ENCODE measurements at regions not wholly inside any gene's neighbourhood (a gene's known extent, or its start where the extent isn't known, plus 50 kb on each side); places are given as distances from the start of the nearest gene placed in this dataset.

- intact Hi-C loops (cut with micrococcal nuclease): loop anchor here in 1 of 2 donors (5.0 to 10.0 kb wide), 2 partner anchors 264 to 569 kb away; partner anchors contain the start of genes ARL10 and KIAA1191
- POLR2A ChIA-PET: no interaction called here
- peaks cover 50 to 71% (median 69%) of the 10 kb centered on the region in 5 donors for H3K27me3 Mint-ChIP-seq
Measured at GRCh38 chr5:175795959-175796358, 75.4 kb upstream of the CPLX2 start.

GRCh38 chr5:175796536-175797499, 74.6 kb upstream of the CPLX2 start:
- Histone ChIP-seq H3K4me3 (ENCODE audit: low read length) (no peak overlapping the region), H3K27ac (ENCODE audit: low read depth, low read length) (no peak overlapping the region), H3K36me3 (ENCODE audit: control insufficient read depth in 2 of 3, insufficient read depth in 3 of 3, low read length in 3 of 3) (no peaks in the 10 kb centered on the region), H3K27me3 (ENCODE audit: control insufficient read depth in 2 of 2, insufficient read depth in 2 of 2, low read length in 2 of 2) (peaks cover 7 to 11% of the 10 kb centered on the region in 2 donors), H3K9me3 (ENCODE audit: control insufficient read depth in 2 of 3, low read length in 3 of 3) (peaks cover 0 to 5% (median 0%) of the 10 kb centered on the region in 3 experiments), H3K4me1 (ENCODE audit: control insufficient read depth in 2 of 2, insufficient read depth in 2 of 2, low read length in 2 of 2) (peaks cover 0 to 7% of the 10 kb centered on the region in 2 donors)
- Mint-ChIP-seq H3K27ac (no peak overlapping the region), H3K36me3 (peaks cover 0 to 20% (median 6%) of the 10 kb centered on the region in 5 donors), H3K4me1 (peaks cover 4 to 27% (median 18%) of the 10 kb centered on the region in 7 donors), H3K9me3 (peaks cover 0 to 12% (median 6%) of the 10 kb centered on the region in 11 donors), H3K4me3 (peak overlapping the region in 2 of 10 donors; percentile 29 to 47), H3K27me3 (peaks cover 50 to 74% (median 68%) of the 10 kb centered on the region in 5 donors)
- DNase-seq (peak; percentile 76 to 88 (median 84)), ATAC-seq (peak; percentile 100)
- intact Hi-C loops (cut with micrococcal nuclease): loop anchor here (1.0 to 10.0 kb wide), 3 partner anchors 74 to 568 kb away; partner anchors contain the start of genes CPLX2 (in 2 of the 2), ARL10 (in 1 of the 2) and KIAA1191 (in 1 of the 2)
- ChIA-PET POLR2A (no interaction called here), CTCF (no interaction called here)

More at GRCh38 chr5:175795959-175796358, 75.4 kb upstream of the CPLX2 start:
- Mint-ChIP-seq H3K9me3 (peaks cover 0 to 14% (median 8%) of the 10 kb centered on the region in 11 donors), H3K4me3 (peak overlapping the region in 7 of 10 donors; percentile 1 to 44 (median 34)), H3K36me3 (peaks cover 0 to 15% (median 2%) of the 10 kb centered on the region in 5 donors), H3K27ac (peak overlapping the region in 1 of 9 donors; percentile 33), H3K4me1 (peaks cover 4 to 27% (median 18%) of the 10 kb centered on the region in 7 donors)
- H3K4me3 ChIP-seq (ENCODE audit: low read length): no peak overlapping the region
- H3K27me3 ChIP-seq (ENCODE audit: control insufficient read depth in 2 of 2, insufficient read depth in 2 of 2, low read length in 2 of 2): peaks cover 7 to 11% of the 10 kb centered on the region in 2 donors
- H3K4me1 ChIP-seq (ENCODE audit: control insufficient read depth in 2 of 2, insufficient read depth in 2 of 2, low read length in 2 of 2): peaks cover 0 to 7% of the 10 kb centered on the region in 2 donors
- no peaks in the 10 kb centered on the region for H3K36me3 ChIP-seq (ENCODE audit: control insufficient read depth in 2 of 3, insufficient read depth in 3 of 3, low read length in 3 of 3)
- CTCF ChIA-PET: no interaction called here
- ATAC-seq (no peak), DNase-seq (no peak)
- peaks cover 0 to 5% (median 0%) of the 10 kb centered on the region in 3 experiments for H3K9me3 ChIP-seq (ENCODE audit: control insufficient read depth in 2 of 3, low read length in 3 of 3)
- no peak overlapping the region for H3K27ac ChIP-seq (ENCODE audit: low read depth, low read length)

- Histone ChIP-seq H3K4me1 (ENCODE audit: control insufficient read depth in 2 of 2, insufficient read depth in 2 of 2, low read length in 2 of 2) (peaks cover 0 to 7% of the 10 kb centered on the region in 2 donors), H3K36me3 (ENCODE audit: control insufficient read depth in 2 of 3, insufficient read depth in 3 of 3, low read length in 3 of 3) (no peaks in the 10 kb centered on the region), H3K9me3 (ENCODE audit: control insufficient read depth in 2 of 3, low read length in 3 of 3) (peaks cover 0 to 5% (median 0%) of the 10 kb centered on the region in 3 experiments), H3K4me3 (ENCODE audit: low read length) (no peak overlapping the region), H3K27me3 (ENCODE audit: control insufficient read depth in 2 of 2, insufficient read depth in 2 of 2, low read length in 2 of 2) (peaks cover 7 to 11% of the 10 kb centered on the region in 2 donors), H3K27ac (ENCODE audit: low read depth, low read length) (no peak overlapping the region)
- ATAC-seq: no peak
- Mint-ChIP-seq H3K36me3 (peaks cover 0 to 20% (median 6%) of the 10 kb centered on the region in 5 donors), H3K27me3 (peaks cover 50 to 69% (median 66%) of the 10 kb centered on the region in 5 donors), H3K4me1 (peaks cover 4 to 27% (median 18%) of the 10 kb centered on the region in 7 donors), H3K4me3 (peak overlapping the region in 4 of 10 donors; percentile 12 to 47 (median 20)), H3K27ac (no peak overlapping the region), H3K9me3 (peaks cover 0 to 12% (median 6%) of the 10 kb centered on the region in 11 donors)
- no peak for DNase-seq
- intact Hi-C loops (cut with micrococcal nuclease): loop anchor here (1.0 to 10.0 kb wide), 3 partner anchors 74 to 567 kb away; partner anchors contain the start of genes CPLX2 (in 2 of the 2), ARL10 (in 1 of the 2) and KIAA1191 (in 1 of the 2)
- POLR2A ChIA-PET: no interaction called here
- CTCF ChIA-PET: no interaction called here
Measured at GRCh38 chr5:175797521-175798038, 73.8 kb upstream of the CPLX2 start.

- ATAC-seq (no peak), DNase-seq (no peak)
- H3K27ac Mint-ChIP-seq: no peak overlapping the region
- Histone ChIP-seq H3K27ac (ENCODE audit: low read depth, low read length) (no peak overlapping the region), H3K4me3 (ENCODE audit: low read length) (no peak overlapping the region), H3K9me3 (ENCODE audit: control insufficient read depth in 2 of 3, low read length in 3 of 3) (peaks cover 0 to 5% (median 0%) of the 10 kb centered on the region in 3 experiments), H3K36me3 (ENCODE audit: control insufficient read depth in 2 of 3, insufficient read depth in 3 of 3, low read length in 3 of 3) (no peaks in the 10 kb centered on the region), H3K4me1 (ENCODE audit: control insufficient read depth in 2 of 2, insufficient read depth in 2 of 2, low read length in 2 of 2) (peaks cover 0 to 7% of the 10 kb centered on the region in 2 donors), H3K27me3 (ENCODE audit: control insufficient read depth in 2 of 2, insufficient read depth in 2 of 2, low read length in 2 of 2) (peaks cover 7 to 11% of the 10 kb centered on the region in 2 donors)
- peaks cover 4 to 27% (median 18%) of the 10 kb centered on the region in 7 donors for H3K4me1 Mint-ChIP-seq
- H3K9me3 Mint-ChIP-seq: peaks cover 0 to 12% (median 5%) of the 10 kb centered on the region in 11 donors
- peak overlapping the region in 1 of 10 donors; percentile 41 for H3K4me3 Mint-ChIP-seq
- peaks cover 0 to 24% (median 8%) of the 10 kb centered on the region in 5 donors for H3K36me3 Mint-ChIP-seq
- ChIA-PET POLR2A (no interaction called here), CTCF (interaction anchor here (0.6 kb wide), 1 partner anchor 905 kb away, joined by 3 read pairs; no protein-coding TSS in a partner anchor)
- peaks cover 50 to 75% (median 72%) of the 10 kb centered on the region in 5 donors for H3K27me3 Mint-ChIP-seq
- intact Hi-C loops (cut with micrococcal nuclease): loop anchor here in 1 of 2 donors (5.0 to 10.0 kb wide), 2 partner anchors 266 to 566 kb away; partner anchors contain the start of genes ARL10 and KIAA1191
Measured at GRCh38 chr5:175798626-175799025, 72.8 kb upstream of the CPLX2 start.

- DNase-seq: no peak
- Histone ChIP-seq H3K9me3 (ENCODE audit: control insufficient read depth in 2 of 3, low read length in 3 of 3) (peaks cover 0 to 5% (median 0%) of the 10 kb centered on the region in 3 experiments), H3K27me3 (ENCODE audit: control insufficient read depth in 2 of 2, insufficient read depth in 2 of 2, low read length in 2 of 2) (peaks cover 7 to 11% of the 10 kb centered on the region in 2 donors), H3K4me3 (ENCODE audit: low read length) (no peak overlapping the region), H3K4me1 (ENCODE audit: control insufficient read depth in 2 of 2, insufficient read depth in 2 of 2, low read length in 2 of 2) (peaks cover 0 to 7% of the 10 kb centered on the region in 2 donors), H3K27ac (ENCODE audit: low read depth, low read length) (no peak overlapping the region), H3K36me3 (ENCODE audit: control insufficient read depth in 2 of 3, insufficient read depth in 3 of 3, low read length in 3 of 3) (no peaks in the 10 kb centered on the region)
- Mint-ChIP-seq H3K36me3 (peaks cover 0 to 20% (median 8%) of the 10 kb centered on the region in 5 donors), H3K9me3 (peaks cover 0 to 10% (median 4%) of the 10 kb centered on the region in 11 donors), H3K4me3 (no peak overlapping the region), H3K4me1 (peaks cover 4 to 22% (median 17%) of the 10 kb centered on the region in 7 donors), H3K27ac (no peak overlapping the region), H3K27me3 (peaks cover 35 to 68% (median 56%) of the 10 kb centered on the region in 5 donors)
- ChIA-PET CTCF (no interaction called here), POLR2A (interaction anchor here (0.6 kb wide), 1 partner anchor 36 kb away, joined by 3 read pairs; no protein-coding TSS in a partner anchor)
- ATAC-seq: no peak
- intact Hi-C loops (cut with micrococcal nuclease): no loop called here
Measured at GRCh38 chr5:175800656-175801081, 70.7 kb upstream of the CPLX2 start.

DNA sequence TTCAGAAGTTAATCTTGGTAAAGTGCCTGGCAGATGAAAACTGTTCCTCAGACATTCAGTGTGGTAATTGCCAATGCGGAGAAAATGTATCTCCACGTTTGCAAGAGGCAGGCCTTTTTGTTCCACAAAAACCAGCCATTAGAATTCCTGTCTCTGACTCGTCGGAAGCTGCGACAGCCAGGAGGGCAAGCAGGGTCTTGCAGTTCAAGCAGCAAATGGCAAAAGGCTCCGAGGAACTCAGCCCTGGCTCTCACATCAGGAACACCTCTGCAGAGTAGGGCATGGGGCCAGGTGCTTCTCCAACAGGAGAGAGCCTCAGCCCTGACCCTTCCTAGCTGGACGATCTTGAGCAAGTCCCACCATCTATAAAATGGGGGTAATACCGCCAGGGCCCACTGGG, 69.0 kb upstream of the CPLX2 start:
- peaks cover 4 to 15% (median 12%) of the 10 kb centered on the region in 7 donors for H3K4me1 Mint-ChIP-seq
- peaks cover 0 to 6% of the 10 kb centered on the region in 2 donors for H3K4me1 ChIP-seq (ENCODE audit: control insufficient read depth in 2 of 2, insufficient read depth in 2 of 2, low read length in 2 of 2)
- H3K9me3 Mint-ChIP-seq: peaks cover 0 to 15% (median 3%) of the 10 kb centered on the region in 11 donors
- H3K36me3 ChIP-seq (ENCODE audit: control insufficient read depth in 2 of 3, insufficient read depth in 3 of 3, low read length in 3 of 3): no peaks in the 10 kb centered on the region
- H3K4me3 ChIP-seq (ENCODE audit: low read length): no peak overlapping the region
- ChIA-PET CTCF (no interaction called here), POLR2A (no interaction called here)
- H3K27ac ChIP-seq (ENCODE audit: low read depth, low read length): no peak overlapping the region
- peaks cover 0 to 20% (median 12%) of the 10 kb centered on the region in 5 donors for H3K36me3 Mint-ChIP-seq
- ATAC-seq: no peak
- no peaks in the 10 kb centered on the region for H3K9me3 ChIP-seq (ENCODE audit: control insufficient read depth in 2 of 3, low read length in 3 of 3)
- H3K27me3 Mint-ChIP-seq: peaks cover 29 to 77% (median 60%) of the 10 kb centered on the region in 5 donors
- intact Hi-C loops (cut with micrococcal nuclease): no loop called here
- H3K4me3 Mint-ChIP-seq: no peak overlapping the region
- DNase-seq: no peak
- H3K27ac Mint-ChIP-seq: no peak overlapping the region
- peaks cover 7 to 11% of the 10 kb centered on the region in 2 donors for H3K27me3 ChIP-seq (ENCODE audit: control insufficient read depth in 2 of 2, insufficient read depth in 2 of 2, low read length in 2 of 2)

Data from naive thymus-derived CD4-positive, alpha-beta T cell (primary cell).